ENCODE measurements at regions not wholly inside any gene's neighbourhood (a gene's known extent, or its start where the extent isn't known, plus 50 kb on each side); places are given as distances from the start of the nearest gene placed in this dataset.

DNA sequence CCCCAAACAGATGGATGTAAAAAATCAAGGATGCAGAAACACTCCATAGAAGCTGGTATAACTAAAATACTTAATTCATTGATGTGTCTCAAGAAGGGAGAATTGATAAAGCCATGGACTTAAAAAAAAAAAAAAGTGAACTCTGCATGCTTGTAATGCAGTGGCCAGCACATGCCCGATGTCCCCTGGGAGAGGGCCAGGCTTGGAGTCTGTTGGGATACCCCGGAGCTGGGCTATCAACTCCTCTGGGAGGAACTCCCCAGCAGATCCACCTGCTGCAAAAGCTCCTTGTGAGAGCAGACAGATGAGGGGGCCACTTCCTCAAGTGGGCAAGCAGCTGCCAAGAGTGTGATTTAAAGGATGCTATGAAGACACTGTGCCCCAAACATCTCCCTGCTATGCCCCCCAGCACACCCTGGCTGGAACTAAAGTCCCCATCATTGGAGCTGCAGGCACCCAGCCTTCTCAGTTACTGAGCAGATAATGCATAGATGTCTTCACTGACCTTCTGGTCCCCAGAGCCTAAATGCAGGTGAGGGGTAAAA, 311.5 kb upstream of the ID2 start:
- Histone ChIP-seq H3K9me2 (ENCODE audit: insufficient read depth) (no peaks in the 10 kb centered on the region), H3K9me3 (ENCODE audit: control insufficient read depth in 1 of 2, insufficient read depth in 1 of 2, low read depth in 1 of 2, low read length in 2 of 2) (no peaks in the 10 kb centered on the region), H3K27me3 (ENCODE audit: insufficient read depth, low read length) (no peaks in the 10 kb centered on the region), H2AFZ (ENCODE audit: low read depth, low read length, poor library complexity, severe bottlenecking) (no peak overlapping the region), H3K4me3 (replicated peaks in 1 of 2; ENCODE audit: low read depth in 1 of 2, low read length in 2 of 2) (no peak overlapping the region), H3K4me2 (ENCODE audit: low read length) (no peak overlapping the region), H3K9ac (ENCODE audit: low read length) (no peak overlapping the region), H3K4me1 (ENCODE audit: control insufficient read depth in 1 of 2, insufficient read depth in 2 of 2, low read length in 2 of 2) (no peaks in the 10 kb centered on the region), H3K36me3 (ENCODE audit: control insufficient read depth in 1 of 2, insufficient read depth in 2 of 2, low read length in 2 of 2) (no peaks in the 10 kb centered on the region), H4K20me1 (ENCODE audit: insufficient read depth) (no peaks in the 10 kb centered on the region), H3K27ac (ENCODE audit: low read depth, low read length) (no peak overlapping the region), H3K79me2 (ENCODE audit: insufficient read depth, low read length) (no peaks in the 10 kb centered on the region)
- DNase-seq (ENCODE audit: low read depth, low spot score) (no peak), ATAC-seq (no peak)
- ChIA-PET POLR2A (no interaction called here), RAD21 (ENCODE audit: low non-redundant PET in 1 of 2, low total read pairs in 2 of 2, uncharacterized antibody in 2 of 2, unreplicated experiment in 2 of 2) (no interaction called here), CTCF (no interaction called here)
- TF ChIP-seq CTCF (IDR thresholded peaks at IDR 0.05 in 2 of 3, conservative IDR thresholded peaks at IDR 0.05 in 1 of 3; ENCODE audit: borderline replicate concordance in 1 of 3, insufficient read depth in 1 of 3, low read depth in 2 of 3, low read length in 2 of 3) = no peak
- BruUV-seq (replicated peaks) = no TSS peak
- intact Hi-C loops (cut with micrococcal nuclease) = no loop called here

- intact Hi-C loops (cut with micrococcal nuclease) = no loop called here
- no peaks in the 10 kb centered on the region for H3K79me2 ChIP-seq (ENCODE audit: insufficient read depth, low read length)
- RAD21 ChIA-PET (ENCODE audit: low non-redundant PET in 1 of 2, low total read pairs in 2 of 2, uncharacterized antibody in 2 of 2, unreplicated experiment in 2 of 2) = no interaction called here
- H3K9me2 ChIP-seq (ENCODE audit: insufficient read depth) = no peaks in the 10 kb centered on the region
- no peak overlapping the region for H3K4me2 ChIP-seq (ENCODE audit: low read length)
- H3K27me3 ChIP-seq (ENCODE audit: insufficient read depth, low read length) = no peaks in the 10 kb centered on the region
- ATAC-seq (no peak), DNase-seq (ENCODE audit: low read depth, low spot score) (no peak)
- no peak overlapping the region for H3K27ac ChIP-seq (ENCODE audit: low read depth, low read length)
- no peak overlapping the region for H3K4me3 ChIP-seq (replicated peaks in 1 of 2; ENCODE audit: low read depth in 1 of 2, low read length in 2 of 2)
- H3K9ac ChIP-seq (ENCODE audit: low read length) = no peak overlapping the region
- no peaks in the 10 kb centered on the region for H3K9me3 ChIP-seq (ENCODE audit: control insufficient read depth in 1 of 2, insufficient read depth in 1 of 2, low read depth in 1 of 2, low read length in 2 of 2)
- H2AFZ ChIP-seq (ENCODE audit: low read depth, low read length, poor library complexity, severe bottlenecking) = no peak overlapping the region
- no peaks in the 10 kb centered on the region for H4K20me1 ChIP-seq (ENCODE audit: insufficient read depth)
- CTCF ChIA-PET = no interaction called here
- H3K4me1 ChIP-seq (ENCODE audit: control insufficient read depth in 1 of 2, insufficient read depth in 2 of 2, low read length in 2 of 2) = no peaks in the 10 kb centered on the region
- POLR2A ChIA-PET = no interaction called here
- no TSS peak for BruUV-seq (replicated peaks)
- H3K36me3 ChIP-seq (ENCODE audit: control insufficient read depth in 1 of 2, insufficient read depth in 2 of 2, low read length in 2 of 2) = no peaks in the 10 kb centered on the region
- TF ChIP-seq EGR1 (IDR thresholded peaks at IDR 0.05; ENCODE audit: low read depth) = no peak
- TF ChIP-seq FOSL1 (IDR thresholded peaks at IDR 0.05; ENCODE audit: low read depth) = no peak
- no peak for TF ChIP-seq POLR2A (IDR thresholded peaks at IDR 0.05; ENCODE audit: borderline replicate concordance, extremely low read depth, insufficient read depth, insufficient read length)
- TF ChIP-seq JUND (IDR thresholded peaks at IDR 0.05) = no peak
- TF ChIP-seq CBX3 (IDR thresholded peaks at IDR 0.05; ENCODE audit: low read depth) = no peak
- no peak for TF ChIP-seq RAD21 (IDR thresholded peaks at IDR 0.05; ENCODE audit: low read depth)
- no peak for TF ChIP-seq POLR2AphosphoS5 (IDR thresholded peaks at IDR 0.05; ENCODE audit: low read depth, low read length)
- no peak for TF ChIP-seq CEBPB (IDR thresholded peaks at IDR 0.05; ENCODE audit: low read depth)
- no peak for TF ChIP-seq ZNF274 (IDR thresholded peaks at IDR 0.05; ENCODE audit: low read depth, low read length)
- TF ChIP-seq SP1 (IDR thresholded peaks at IDR 0.05; ENCODE audit: low read depth) = no peak
- TF ChIP-seq SIN3A (IDR thresholded peaks at IDR 0.05; ENCODE audit: low read depth) = no peak
- TF ChIP-seq REST (IDR thresholded peaks at IDR 0.05; ENCODE audit: low read depth) = no peak
- TF ChIP-seq ATF3 (IDR thresholded peaks at IDR 0.05) = no peak
- no peak for TF ChIP-seq ELF1 (IDR thresholded peaks at IDR 0.05; ENCODE audit: borderline replicate concordance, low read depth)
- no peak for TF ChIP-seq ZFX (IDR thresholded peaks at IDR 0.05)
- TF ChIP-seq YY1 (IDR thresholded peaks at IDR 0.05; ENCODE audit: extremely low read depth, insufficient replicate concordance, low read depth, low read length) = no peak
- TF ChIP-seq TCF7L2 (IDR thresholded peaks at IDR 0.05; ENCODE audit: borderline replicate concordance, extremely low read depth, insufficient read depth, insufficient read length) = no peak
Measured at GRCh38 chr2:8371653-8372052, 310.2 kb upstream of the ID2 start.
